ENCODE measurements at regions not wholly inside any gene's neighbourhood (a gene's known extent, or its start where the extent isn't known, plus 50 kb on each side); places are given as distances from the start of the nearest gene placed in this dataset.

GRCh38 chr1:199809311-199809710 is 218.2 kb upstream of the NR5A2 start:
- ATAC-seq (no peak), DNase-seq (ENCODE audit: low read depth, low spot score) (no peak)
- intact Hi-C loops (cut with micrococcal nuclease; ENCODE audit: unreplicated experiment), result no loop called here
- no peak for TF ChIP-seq TCF7L2 (IDR thresholded peaks at IDR 0.05; ENCODE audit: low read depth, low read length)
- TF ChIP-seq POLR2AphosphoS5 (IDR thresholded peaks at IDR 0.05; ENCODE audit: low read depth, low read length), result no peak
- no peak for TF ChIP-seq CTCF (IDR thresholded peaks at IDR 0.05)
- no peak for TF ChIP-seq SIN3A (IDR thresholded peaks at IDR 0.05; ENCODE audit: borderline replicate concordance, insufficient read depth, low read depth, low read length)
- TF ChIP-seq REST (IDR thresholded peaks at IDR 0.05; ENCODE audit: insufficient read depth in 1 of 2, low read depth in 2 of 2, low read length in 1 of 2), result no peak
- no peaks in the 10 kb centered on the region for H3K4me1 ChIP-seq (ENCODE audit: control insufficient read depth, insufficient read depth, low read length)
- in situ Hi-C loops (cut with HindIII; ENCODE audit: low pct_unique_long_range_greater_than_20kb, low sequenced_read_pairs), result no loop called here
- no peaks in the 10 kb centered on the region for H3K27me3 ChIP-seq (ENCODE audit: control insufficient read depth, insufficient read depth, low read length)
- no TSS peak for BruUV-seq (replicated peaks)
- POLR2A ChIA-PET, result no interaction called here
- CTCF ChIA-PET, result no interaction called here
- no peaks in the 10 kb centered on the region for H3K36me3 ChIP-seq (ENCODE audit: control insufficient read depth, insufficient read depth, low read length)
- H3K9me3 ChIP-seq (ENCODE audit: control insufficient read depth, insufficient read depth, low read depth, low read length), result no peaks in the 10 kb centered on the region
- no peak overlapping the region for H3K4me3 ChIP-seq (ENCODE audit: low read depth in 2 of 2, low read length in 2 of 2)
- H3K27ac ChIP-seq (ENCODE audit: low read length), result no peak overlapping the region

- CTCF ChIA-PET, result no interaction called here
- no peaks in the 10 kb centered on the region for H3K4me1 ChIP-seq (ENCODE audit: control insufficient read depth, insufficient read depth, low read length)
- in situ Hi-C loops (cut with HindIII; ENCODE audit: low pct_unique_long_range_greater_than_20kb, low sequenced_read_pairs), result no loop called here
These were observed 216.3 kb upstream of the NR5A2 start for GRCh38 chr1:199811163-199811562.

More at GRCh38 chr1:199811163-199811562, 216.3 kb upstream of the NR5A2 start:
- Histone ChIP-seq H3K36me3 (ENCODE audit: control insufficient read depth, insufficient read depth, low read length) (no peaks in the 10 kb centered on the region), H3K27ac (ENCODE audit: low read length) (no peak overlapping the region), H3K9me3 (ENCODE audit: control insufficient read depth, insufficient read depth, low read depth, low read length) (no peaks in the 10 kb centered on the region), H3K27me3 (ENCODE audit: control insufficient read depth, insufficient read depth, low read length) (no peaks in the 10 kb centered on the region), H3K4me3 (ENCODE audit: low read depth in 2 of 2, low read length in 2 of 2) (no peak overlapping the region)
- no peak for DNase-seq (ENCODE audit: low read depth, low spot score)
- no peak for TF ChIP-seq POLR2AphosphoS5 (IDR thresholded peaks at IDR 0.05; ENCODE audit: low read depth, low read length)
- no peak for TF ChIP-seq CTCF (IDR thresholded peaks at IDR 0.05)
- TF ChIP-seq SIN3A (IDR thresholded peaks at IDR 0.05; ENCODE audit: borderline replicate concordance, insufficient read depth, low read depth, low read length), result no peak
- TF ChIP-seq TCF7L2 (IDR thresholded peaks at IDR 0.05; ENCODE audit: low read depth, low read length), result no peak
- no peak for TF ChIP-seq REST (IDR thresholded peaks at IDR 0.05; ENCODE audit: insufficient read depth in 1 of 2, low read depth in 2 of 2, low read length in 1 of 2)
- intact Hi-C loops (cut with micrococcal nuclease; ENCODE audit: unreplicated experiment), result no loop called here
- no peak for ATAC-seq
- POLR2A ChIA-PET, result no interaction called here
- no TSS peak for BruUV-seq (replicated peaks)
